ENCODE measurements at regions not wholly inside any gene's neighbourhood (a gene's known extent, or its start where the extent isn't known, plus 50 kb on each side); places are given as distances from the start of the nearest gene placed in this dataset.

GRCh38 chr20:12502443-12502842, 506.3 kb upstream of the SPTLC3 start:
- TF ChIP-seq, protein P1, sequence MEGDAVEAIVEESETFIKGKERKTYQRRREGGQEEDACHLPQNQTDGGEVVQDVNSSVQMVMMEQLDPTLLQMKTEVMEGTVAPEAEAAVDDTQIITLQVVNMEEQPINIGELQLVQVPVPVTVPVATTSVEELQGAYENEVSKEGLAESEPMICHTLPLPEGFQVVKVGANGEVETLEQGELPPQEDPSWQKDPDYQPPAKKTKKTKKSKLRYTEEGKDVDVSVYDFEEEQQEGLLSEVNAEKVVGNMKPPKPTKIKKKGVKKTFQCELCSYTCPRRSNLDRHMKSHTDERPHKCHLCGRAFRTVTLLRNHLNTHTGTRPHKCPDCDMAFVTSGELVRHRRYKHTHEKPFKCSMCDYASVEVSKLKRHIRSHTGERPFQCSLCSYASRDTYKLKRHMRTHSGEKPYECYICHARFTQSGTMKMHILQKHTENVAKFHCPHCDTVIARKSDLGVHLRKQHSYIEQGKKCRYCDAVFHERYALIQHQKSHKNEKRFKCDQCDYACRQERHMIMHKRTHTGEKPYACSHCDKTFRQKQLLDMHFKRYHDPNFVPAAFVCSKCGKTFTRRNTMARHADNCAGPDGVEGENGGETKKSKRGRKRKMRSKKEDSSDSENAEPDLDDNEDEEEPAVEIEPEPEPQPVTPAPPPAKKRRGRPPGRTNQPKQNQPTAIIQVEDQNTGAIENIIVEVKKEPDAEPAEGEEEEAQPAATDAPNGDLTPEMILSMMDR (IDR thresholded peaks at IDR 0.05): no peak
- TF ChIP-seq EZH2 (IDR thresholded peaks at IDR 0.05; ENCODE audit: borderline replicate concordance, insufficient read depth, low read depth, low read length, poor library complexity, severe bottlenecking): no peak

Measured in B cell (primary cell).